Osteoblast (primary cell): ENCODE measurements at regions not wholly inside any gene's neighbourhood (a gene's known extent, or its start where the extent isn't known, plus 50 kb on each side); places are given as distances from the start of the nearest gene placed in this dataset.

Source experiments
- DNase-seq: peaks from one replicate; pipeline ENCODE4 v3.0.0; 2011; ENCODE audit warnings: low spot score, mixed read lengths; ENCODE audit not compliant: insufficient read length; ENCODE audit errors: missing footprints
- H2AFZ ChIP-seq: 2 replicates; pipeline ENCODE4 v1.6.0; 2011; ENCODE audit warnings: mild to moderate bottlenecking, low read length
- H3K27ac ChIP-seq: 2 replicates; pipeline ENCODE4 v1.5.1; 2011; ENCODE audit warnings: mild to moderate bottlenecking, low read depth, low read length, moderate library complexity
- H3K27me3 ChIP-seq: 2 replicates; pipeline ENCODE4 v1.6.0; 2012; ENCODE audit warnings: mild to moderate bottlenecking, control low read depth, inconsistent platforms, low read length, moderate library complexity; ENCODE audit not compliant: insufficient read depth
- H3K36me3 ChIP-seq: 2 replicates; pipeline ENCODE4 v1.5.1; 2011; ENCODE audit warnings: mild to moderate bottlenecking, low read length, control low read depth, moderate library complexity; ENCODE audit not compliant: insufficient read depth
- H3K4me1 ChIP-seq: 2 replicates; pipeline ENCODE4 v1.5.1; 2011; ENCODE audit warnings: mild to moderate bottlenecking, low read length, control low read depth, moderate library complexity; ENCODE audit not compliant: insufficient read depth
- H3K4me2 ChIP-seq: 2 replicates; pipeline ENCODE4 v1.6.0; 2011; ENCODE audit warnings: mild to moderate bottlenecking, low read length; ENCODE audit not compliant: insufficient read depth
- H3K4me3 ChIP-seq: fragments of 200-600 bp; sonication (generic); 3 replicates; pipeline ENCODE4 v1.5.1; 2012; ENCODE audit warnings: mild to moderate bottlenecking, low read length, inconsistent platforms; ENCODE audit not compliant: insufficient read depth
- H3K79me2 ChIP-seq: 2 replicates; pipeline ENCODE4 v1.6.0; 2012; ENCODE audit warnings: mild to moderate bottlenecking, low read length, control low read depth, inconsistent platforms; ENCODE audit not compliant: insufficient read depth
- H3K9me3 ChIP-seq: 2 replicates; pipeline ENCODE4 v1.5.1; 2011; ENCODE audit warnings: low read depth, low read length, control low read depth
- H4K20me1 ChIP-seq: 2 replicates; pipeline ENCODE4 v1.6.0; 2012; ENCODE audit warnings: mild to moderate bottlenecking, low read length, control low read depth; ENCODE audit not compliant: insufficient read depth
- CTCF ChIP-seq: IDR thresholded peaks from 2 replicates; pipeline ENCODE4 v1.5.1; 2011; ENCODE audit warnings: mild to moderate bottlenecking, low read depth, low read length, moderate library complexity; ENCODE audit errors: extremely low read depth

- no peaks in the 10 kb centered on the region for H3K27me3 ChIP-seq
- no peak overlapping the region for H3K4me2 ChIP-seq
- no peaks in the 10 kb centered on the region for H3K79me2 ChIP-seq
- peak overlapping the region; percentile 18 for H2AFZ ChIP-seq
- no peak overlapping the region for H3K27ac ChIP-seq
- H3K4me3 ChIP-seq = no peak overlapping the region
- H3K36me3 ChIP-seq = no peaks in the 10 kb centered on the region
- TF ChIP-seq CTCF = no peak
- H3K9me3 ChIP-seq = no peaks in the 10 kb centered on the region
- no peak for DNase-seq
- no peaks in the 10 kb centered on the region for H4K20me1 ChIP-seq
- H3K4me1 ChIP-seq = no peaks in the 10 kb centered on the region
Measured at GRCh38 chr18:28571929-28572328, 395.0 kb upstream of the CDH2 start.

- H3K4me1 ChIP-seq = no peaks in the 10 kb centered on the region
- no peak for DNase-seq
- no peaks in the 10 kb centered on the region for H3K9me3 ChIP-seq
- no peaks in the 10 kb centered on the region for H3K27me3 ChIP-seq
- no peak overlapping the region for H3K4me2 ChIP-seq
- H3K27ac ChIP-seq = no peak overlapping the region
- TF ChIP-seq CTCF = no peak
- no peaks in the 10 kb centered on the region for H3K36me3 ChIP-seq
- no peaks in the 10 kb centered on the region for H3K79me2 ChIP-seq
- H4K20me1 ChIP-seq = no peaks in the 10 kb centered on the region
- no peak overlapping the region for H3K4me3 ChIP-seq
- H2AFZ ChIP-seq = peak overlapping the region; percentile 24
Measured at GRCh38 chr18:28560331-28560730, 383.4 kb upstream of the CDH2 start.

GRCh38 chr18:28559511-28559910 lies 382.6 kb upstream of the CDH2 start:
- Histone ChIP-seq H3K36me3 (no peaks in the 10 kb centered on the region), H4K20me1 (no peaks in the 10 kb centered on the region), H2AFZ (no peak overlapping the region), H3K4me3 (no peak overlapping the region), H3K27me3 (no peaks in the 10 kb centered on the region), H3K79me2 (no peaks in the 10 kb centered on the region), H3K27ac (no peak overlapping the region), H3K4me1 (no peaks in the 10 kb centered on the region), H3K4me2 (no peak overlapping the region), H3K9me3 (no peaks in the 10 kb centered on the region)
- TF ChIP-seq CTCF = no peak
- no peak for DNase-seq

DNA sequence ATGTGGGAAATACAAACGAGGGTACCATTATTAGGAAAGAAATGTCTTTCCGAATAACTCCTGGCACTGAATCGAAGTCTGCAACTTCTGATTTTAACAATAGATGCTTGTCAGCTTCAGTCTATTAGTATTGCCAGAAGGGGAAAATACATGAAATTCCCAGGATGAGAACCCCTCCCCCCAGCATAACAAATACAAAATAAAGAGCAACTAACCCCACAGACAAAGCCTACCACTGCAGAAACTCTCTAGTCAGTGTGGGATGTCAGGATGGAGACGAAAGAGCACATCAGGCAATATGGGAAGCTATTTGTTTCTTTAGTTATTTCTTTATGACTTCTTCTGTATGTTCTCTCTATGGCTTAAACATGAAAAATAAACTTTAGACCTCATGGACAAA lies 365.0 kb upstream of the CDH2 start:
- TF ChIP-seq CTCF = no peak
- no peak for DNase-seq
- Histone ChIP-seq H3K4me3 (no peak overlapping the region), H3K27me3 (no peaks in the 10 kb centered on the region), H4K20me1 (no peaks in the 10 kb centered on the region), H3K36me3 (no peaks in the 10 kb centered on the region), H2AFZ (peak overlapping the region; percentile 79), H3K79me2 (no peaks in the 10 kb centered on the region), H3K4me1 (no peaks in the 10 kb centered on the region), H3K4me2 (peak overlapping the region; percentile 30), H3K9me3 (no peaks in the 10 kb centered on the region), H3K27ac (no peak overlapping the region)
